GM18519 (cell line): ENCODE measurements at regions not wholly inside any gene's neighbourhood (a gene's known extent, or its start where the extent isn't known, plus 50 kb on each side); places are given as distances from the start of the nearest gene placed in this dataset.

Experiments used
- ATAC-seq: cut with Tn5 transposase; IDR thresholded peaks from one replicate; pipeline ENCODE4 v1.9.1; 2021; ENCODE audit warnings: mild to moderate bottlenecking, moderate library complexity; ENCODE audit not compliant: unreplicated experiment, low FRiP score

- ATAC-seq = peak; percentile 92
These were observed 378.2 kb upstream of the AZI2 start for GRCh38 chr3:28726840-28727239.

- no peak for ATAC-seq
These were observed 378.7 kb upstream of the AZI2 start for GRCh38 chr3:28727307-28727706.

GRCh38 chr3:28738425-28738824, 389.8 kb upstream of the AZI2 start:
- ATAC-seq = no peak

GRCh38 chr3:28739647-28740046, 391.0 kb upstream of the AZI2 start:
- ATAC-seq = no peak

GRCh38 chr3:28743271-28743670, 394.6 kb upstream of the AZI2 start:
- no peak for ATAC-seq

- no peak for ATAC-seq
These were observed 395.2 kb upstream of the AZI2 start for GRCh38 chr3:28743831-28744230.

GRCh38 chr3:28745436-28745835, 396.8 kb upstream of the AZI2 start:
- ATAC-seq = no peak

- ATAC-seq = no peak
These were observed 397.4 kb upstream of the AZI2 start for GRCh38 chr3:28745916-28746617.

- no peak for ATAC-seq
These were observed 398.4 kb upstream of the AZI2 start for GRCh38 chr3:28746990-28747389.

- no peak for ATAC-seq
These were observed 403.2 kb upstream of the AZI2 start for GRCh38 chr3:28751864-28752263.

GRCh38 chr3:28752290-28752689, 403.7 kb upstream of the AZI2 start:
- no peak for ATAC-seq

- no peak for ATAC-seq
These were observed 407.4 kb upstream of the AZI2 start for GRCh38 chr3:28756056-28756455.

GRCh38 chr3:28758115-28758514, 409.5 kb upstream of the AZI2 start:
- no peak for ATAC-seq

GRCh38 chr3:28761375-28761774, 412.8 kb upstream of the AZI2 start:
- no peak for ATAC-seq

GRCh38 chr3:28765194-28765593, 416.6 kb upstream of the AZI2 start:
- no peak for ATAC-seq

GRCh38 chr3:28768439-28768838, 419.8 kb upstream of the AZI2 start:
- ATAC-seq = no peak

GRCh38 chr3:28777806-28778475, 429.3 kb upstream of the AZI2 start:
- no peak for ATAC-seq

- ATAC-seq = no peak
These were observed 431.9 kb upstream of the AZI2 start for GRCh38 chr3:28780480-28780879.

- ATAC-seq = no peak
These were observed 432.4 kb upstream of the AZI2 start for GRCh38 chr3:28781053-28781452.

- no peak for ATAC-seq
These were observed 437.8 kb upstream of the AZI2 start for GRCh38 chr3:28786446-28786845.

GRCh38 chr3:28788571-28788970, 439.9 kb upstream of the AZI2 start:
- ATAC-seq = no peak

- ATAC-seq = no peak
These were observed 443.2 kb upstream of the AZI2 start for GRCh38 chr3:28791713-28792255.
